NCI-H748 (cell line): ENCODE measurements at regions not wholly inside any gene's neighbourhood (a gene's known extent, or its start where the extent isn't known, plus 50 kb on each side); places are given as distances from the start of the nearest gene placed in this dataset.
"Not testable (repeated sequence)": the region's sequence is repeated elsewhere in the genome, so short reads cannot be mapped to it uniquely, and the experiment has no call there.

Experiments
- DNase-seq: peaks from one replicate; lab custom pipeline; 2025; ENCODE audit not compliant: unreplicated experiment; lab: John Stamatoyannopoulos, UW

DNA sequence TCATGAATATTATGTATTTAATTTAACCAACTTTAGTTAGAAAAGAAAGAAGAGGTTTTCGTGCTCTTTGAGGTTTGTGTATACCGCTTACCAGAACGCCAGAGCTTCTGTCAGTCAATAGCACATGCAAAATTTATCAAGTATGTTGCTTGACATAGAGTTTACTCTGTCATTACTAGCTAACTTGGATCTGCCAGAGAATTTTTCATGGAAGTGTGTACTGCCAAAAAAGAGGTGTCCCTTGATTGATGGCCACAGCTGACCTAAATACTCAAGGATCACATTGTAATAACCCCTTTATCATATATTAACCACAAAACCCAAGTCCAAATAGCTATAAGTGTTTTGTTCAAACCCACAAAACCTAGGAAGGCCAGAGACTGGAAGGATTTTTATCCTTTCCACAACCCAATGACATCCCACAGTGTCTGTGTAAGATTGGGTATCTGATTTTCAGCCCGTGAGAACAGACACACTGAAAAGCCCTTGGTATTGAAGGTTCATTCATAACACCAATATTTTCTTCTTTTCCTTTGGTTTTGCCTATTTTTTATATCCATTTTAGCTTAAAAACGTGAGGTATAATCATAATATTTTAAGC is 194.0 kb upstream of the EYA4 start:
- DNase-seq = no peak

DNA sequence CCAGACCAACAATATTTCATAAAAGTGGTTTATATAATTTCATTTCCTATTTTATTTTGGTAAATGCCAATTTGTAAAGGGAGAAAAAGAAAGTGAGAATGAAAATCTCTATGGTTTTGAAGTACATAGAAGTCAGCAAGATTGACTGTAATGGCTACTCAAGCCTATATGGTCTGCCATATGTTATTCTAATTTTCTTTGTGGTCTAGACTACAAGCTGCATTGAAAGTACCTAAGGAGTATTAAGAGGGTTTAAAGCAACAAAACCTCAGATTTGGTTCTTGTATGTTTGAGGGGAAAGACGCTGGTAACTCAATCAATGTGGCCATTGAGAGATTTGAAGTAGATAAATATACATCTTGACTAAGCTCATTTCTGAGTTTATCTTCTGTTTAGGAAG is 193.5 kb upstream of the EYA4 start:
- DNase-seq = no peak

DNA sequence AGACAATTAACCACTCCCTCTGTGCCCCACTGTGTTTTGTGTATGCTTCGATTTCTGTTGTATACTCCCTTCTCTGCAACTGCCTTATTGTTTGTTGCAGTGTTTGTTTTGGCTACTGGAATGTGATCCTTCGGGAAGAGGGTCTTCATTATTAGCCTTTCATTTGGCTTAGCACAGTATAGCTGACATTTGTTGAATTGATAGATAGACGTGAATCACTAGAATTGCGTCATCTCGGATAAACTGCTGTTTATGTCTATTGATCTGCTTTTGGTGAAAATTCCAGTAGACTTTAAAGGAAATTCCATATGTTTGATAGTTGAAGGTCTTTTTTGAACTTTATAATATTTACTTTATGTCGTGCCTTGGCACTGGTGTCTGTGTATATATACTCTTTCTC is 189.9 kb upstream of the EYA4 start:
- DNase-seq = peak; percentile 11

DNA sequence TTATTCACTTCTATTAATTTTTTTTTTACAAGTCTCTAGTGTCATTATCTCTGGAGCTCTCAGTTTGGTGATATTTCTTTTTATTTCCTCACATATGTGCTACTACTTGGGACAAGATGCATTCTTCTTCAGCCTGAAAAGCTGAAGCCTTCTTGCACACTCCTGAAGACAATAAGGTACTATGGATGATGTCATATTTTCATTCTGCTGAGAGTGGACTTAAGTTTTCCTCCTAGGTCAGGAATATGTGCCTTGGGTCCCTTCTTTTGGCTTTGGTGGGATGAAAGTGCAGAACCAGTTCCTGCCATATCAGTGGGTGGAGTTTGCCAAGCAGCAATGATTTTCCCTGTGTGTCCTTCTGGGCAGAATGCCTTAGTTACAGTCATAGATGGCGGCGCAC is 188.7 kb upstream of the EYA4 start:
- no peak for DNase-seq

DNA sequence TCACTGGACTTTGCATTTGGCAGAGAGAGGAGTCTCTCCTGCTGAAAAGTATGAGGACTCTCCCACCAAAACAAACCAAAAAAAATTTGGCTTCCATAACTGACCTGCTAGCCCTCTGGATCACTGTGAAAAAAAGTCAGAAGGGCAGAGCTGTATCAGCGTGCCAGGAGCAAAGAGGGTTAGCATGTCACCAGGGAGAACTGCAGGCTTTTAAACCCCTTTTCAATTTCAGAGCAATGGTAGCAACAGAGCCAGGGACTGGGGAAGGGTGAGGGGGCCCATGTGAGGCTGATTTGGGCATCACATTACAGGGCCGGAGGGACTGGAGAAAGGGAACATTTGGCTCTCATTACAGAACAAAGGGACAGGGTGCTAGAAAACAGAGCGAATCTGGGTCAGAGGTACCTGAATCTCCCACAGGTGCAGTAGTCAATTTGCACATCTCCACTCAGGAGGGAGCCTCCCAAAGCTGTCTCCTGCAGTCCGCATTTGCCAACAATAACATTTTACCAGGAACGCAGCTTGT is 185.7 kb upstream of the EYA4 start:
- DNase-seq = no peak

DNA sequence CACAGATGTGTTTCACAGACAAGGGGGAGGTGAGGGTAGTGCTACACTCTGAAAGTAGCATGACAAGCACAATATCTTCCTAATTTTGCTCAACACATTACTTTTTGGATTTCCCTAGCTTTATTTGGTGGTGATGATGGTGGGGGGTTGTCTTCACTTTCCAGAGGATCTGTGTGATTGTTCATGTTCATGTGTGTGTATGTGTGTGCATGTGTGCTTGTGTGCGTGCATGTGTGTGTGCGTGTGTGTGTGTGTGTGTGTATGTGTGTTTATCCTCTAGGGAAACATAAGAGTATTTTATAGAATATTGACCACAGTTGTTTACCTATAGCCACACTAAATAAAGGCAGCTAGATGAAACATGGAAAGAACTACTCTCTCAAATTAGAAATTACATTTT is 183.8 kb upstream of the EYA4 start:
- no peak for DNase-seq

DNA sequence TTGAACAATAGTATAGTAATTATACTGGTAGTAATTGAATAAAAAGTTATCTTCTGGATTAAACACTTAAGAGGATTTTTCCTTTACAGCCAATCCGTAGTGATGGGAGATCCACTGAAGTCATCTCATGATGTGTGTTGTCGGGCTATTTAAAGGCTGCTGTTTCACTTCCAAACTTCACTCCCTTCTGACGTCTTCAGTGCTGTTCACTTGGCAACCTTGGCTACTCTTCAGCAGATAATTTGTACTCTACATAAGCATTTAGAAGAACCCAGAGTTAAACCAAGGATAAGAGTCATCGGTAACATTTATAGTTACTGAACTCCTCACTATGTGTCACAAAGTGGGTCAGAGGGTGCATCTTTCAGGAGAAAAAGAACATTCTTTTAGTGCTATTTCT is 179.1 kb upstream of the EYA4 start:
- DNase-seq = no peak

DNA sequence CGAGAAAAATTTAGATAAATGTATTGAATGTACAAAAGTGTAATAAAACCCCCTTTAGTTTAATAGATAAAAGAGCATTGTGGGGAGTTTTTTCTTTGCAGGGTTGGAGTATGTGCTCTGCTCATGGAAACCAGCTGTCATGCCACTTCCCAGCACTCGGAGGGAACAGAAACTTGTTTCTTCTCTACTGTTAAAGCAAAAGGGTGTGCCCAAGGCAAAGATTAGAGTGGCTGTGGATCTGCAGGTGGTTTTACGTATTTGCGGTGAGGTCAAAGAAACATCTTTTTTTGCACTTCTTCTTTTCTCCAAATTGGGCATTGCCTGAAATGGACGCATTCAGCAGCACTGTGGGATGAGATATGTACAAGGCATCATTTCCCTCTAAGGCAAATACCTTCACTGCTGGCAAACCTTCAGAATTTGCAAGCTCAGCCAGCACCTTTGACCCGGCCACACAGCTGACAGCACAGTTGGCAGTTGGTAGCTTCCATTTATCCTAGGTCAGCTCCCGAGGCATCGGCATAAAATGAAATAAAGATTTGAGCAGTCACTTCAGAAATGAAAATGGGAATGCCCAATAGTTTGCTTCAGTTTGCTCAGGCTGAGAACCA is 178.4 kb upstream of the EYA4 start:
- DNase-seq = no peak

DNA sequence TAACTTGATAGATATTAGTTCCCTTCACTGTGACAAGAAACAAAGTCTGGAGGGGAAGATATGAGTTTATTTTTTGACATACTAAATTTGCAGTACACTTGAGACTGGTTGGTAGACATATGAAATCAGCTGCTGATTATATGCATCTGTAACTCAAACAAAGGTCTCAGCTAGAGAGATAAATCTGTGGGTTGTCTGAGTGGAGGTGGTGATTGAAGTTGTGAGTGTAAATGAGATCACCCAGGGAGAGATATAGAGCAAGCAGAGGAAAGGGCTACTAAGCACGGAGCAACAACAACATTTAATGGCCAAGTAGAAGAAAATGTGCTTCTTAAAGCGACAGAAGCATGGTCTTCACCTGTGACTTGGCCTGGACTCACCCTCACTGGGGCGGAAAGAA is 173.2 kb upstream of the EYA4 start:
- no peak for DNase-seq

DNA sequence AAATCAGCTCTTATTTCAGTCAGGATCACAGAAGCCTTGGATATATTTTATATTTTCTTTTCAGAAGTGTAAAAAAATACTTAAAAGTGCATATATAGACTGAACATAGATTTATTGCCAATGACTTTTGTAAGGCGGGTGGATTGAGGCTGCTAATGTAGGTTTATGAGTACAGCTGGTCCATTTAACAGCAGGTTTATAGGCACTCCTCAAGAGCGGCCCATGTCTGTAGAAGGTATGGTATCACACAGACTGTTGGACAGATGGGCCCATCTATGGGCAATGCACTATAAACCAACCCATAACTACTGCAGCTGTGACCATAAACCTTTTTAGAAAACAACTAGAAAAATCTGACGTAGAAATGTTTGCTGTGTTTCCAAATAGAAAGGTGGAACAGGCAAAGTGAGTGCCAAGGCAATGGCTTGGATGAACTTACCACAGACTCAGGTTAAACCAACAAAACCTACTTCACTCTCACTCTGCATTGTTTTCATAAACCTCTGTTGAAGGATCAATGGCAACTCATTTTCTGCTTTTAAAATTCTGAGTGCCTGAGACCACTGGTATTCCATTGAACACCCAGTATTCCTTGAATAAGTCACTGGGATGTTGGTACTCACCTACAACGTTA is 170.6 kb upstream of the EYA4 start:
- DNase-seq = no peak

DNA sequence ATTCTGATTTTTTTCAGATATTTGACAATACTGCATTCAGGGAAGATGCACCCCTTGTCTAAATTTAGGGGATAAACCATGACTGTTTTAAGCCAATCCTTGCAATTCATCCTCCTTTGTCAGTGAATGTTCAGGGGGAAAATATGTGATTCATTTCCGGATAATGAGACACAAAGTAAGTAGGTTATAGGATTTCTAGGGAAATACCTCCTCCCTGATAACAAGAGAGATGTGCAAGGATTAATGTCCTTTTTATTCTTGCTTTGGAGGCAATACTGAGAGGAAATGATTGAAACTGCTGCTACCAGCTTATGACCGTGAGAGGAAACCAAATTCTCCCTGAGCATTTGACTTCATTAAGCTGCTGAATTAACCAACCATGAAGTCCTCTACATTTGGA is 161.3 kb upstream of the EYA4 start:
- no peak for DNase-seq

DNA sequence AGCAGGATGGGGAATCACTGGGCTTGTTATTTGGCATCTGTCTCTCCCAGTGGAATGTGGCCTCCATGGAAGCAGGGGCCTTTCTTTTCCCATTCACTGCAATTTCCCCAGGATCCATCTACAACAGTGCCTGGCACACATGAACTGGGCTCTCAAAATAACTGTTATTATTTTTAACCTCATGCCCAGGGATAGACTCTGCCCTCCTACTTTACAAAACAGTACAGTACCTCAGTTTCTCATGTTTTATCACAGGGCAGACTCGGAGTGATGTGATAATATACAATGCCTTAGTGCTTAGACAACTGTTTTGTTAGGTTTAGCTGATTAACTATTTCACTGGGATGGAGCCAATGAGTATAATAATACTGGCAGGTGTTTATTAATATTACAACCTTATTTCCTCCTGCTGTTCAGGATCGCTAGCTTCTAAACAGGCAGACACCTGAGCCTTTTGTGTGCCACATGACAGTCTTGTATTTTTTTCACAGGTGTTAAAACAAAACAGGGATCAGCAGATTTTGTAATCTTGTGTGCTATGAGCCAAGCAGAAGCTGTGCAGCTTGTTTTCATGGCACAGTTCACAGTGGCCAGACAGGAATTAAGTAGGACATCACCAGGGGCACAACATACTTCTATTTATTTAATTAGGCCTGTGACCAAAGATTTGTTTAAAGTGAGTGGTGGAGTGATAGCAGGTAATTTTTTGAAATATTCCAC is 157.7 kb upstream of the EYA4 start:
- DNase-seq = peak; percentile 73

DNA sequence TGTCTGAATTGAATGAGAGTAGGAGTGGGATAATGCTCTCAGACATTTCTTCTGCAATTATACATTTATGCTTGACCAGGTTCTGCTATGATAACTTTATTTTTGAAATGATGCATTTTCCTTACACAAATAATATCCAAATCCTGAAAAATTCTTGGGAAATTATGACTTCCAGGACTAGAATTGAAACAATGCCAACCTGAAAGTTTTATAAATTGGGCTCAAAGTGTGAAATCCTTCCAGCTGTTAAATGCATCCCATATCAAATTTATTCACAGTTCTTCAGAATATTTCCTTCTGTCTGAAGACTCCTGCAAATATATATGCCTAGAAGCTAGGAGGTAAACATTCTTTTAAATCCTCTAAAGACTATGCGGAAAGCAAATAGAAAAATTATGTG is 155.7 kb upstream of the EYA4 start:
- no peak for DNase-seq

DNA sequence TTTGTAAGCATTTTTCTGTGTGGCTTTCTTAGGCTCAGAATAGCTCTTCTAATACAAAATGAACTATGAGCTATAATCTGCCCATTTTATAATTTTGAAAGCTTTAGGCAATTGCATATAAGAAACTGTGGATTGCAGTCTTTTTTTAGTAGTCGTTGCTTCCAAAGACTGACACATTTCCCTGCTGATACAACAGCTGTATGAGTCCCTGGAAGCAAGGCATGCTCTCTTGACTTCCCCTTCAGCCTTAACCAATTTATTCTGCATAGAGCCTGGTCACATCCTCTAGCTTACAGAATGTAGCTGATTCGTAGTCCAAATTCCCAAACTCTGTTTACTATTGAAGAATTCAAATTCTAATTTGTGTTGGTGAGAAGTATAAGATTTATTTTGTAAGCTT is 155.3 kb upstream of the EYA4 start:
- DNase-seq = no peak

DNA sequence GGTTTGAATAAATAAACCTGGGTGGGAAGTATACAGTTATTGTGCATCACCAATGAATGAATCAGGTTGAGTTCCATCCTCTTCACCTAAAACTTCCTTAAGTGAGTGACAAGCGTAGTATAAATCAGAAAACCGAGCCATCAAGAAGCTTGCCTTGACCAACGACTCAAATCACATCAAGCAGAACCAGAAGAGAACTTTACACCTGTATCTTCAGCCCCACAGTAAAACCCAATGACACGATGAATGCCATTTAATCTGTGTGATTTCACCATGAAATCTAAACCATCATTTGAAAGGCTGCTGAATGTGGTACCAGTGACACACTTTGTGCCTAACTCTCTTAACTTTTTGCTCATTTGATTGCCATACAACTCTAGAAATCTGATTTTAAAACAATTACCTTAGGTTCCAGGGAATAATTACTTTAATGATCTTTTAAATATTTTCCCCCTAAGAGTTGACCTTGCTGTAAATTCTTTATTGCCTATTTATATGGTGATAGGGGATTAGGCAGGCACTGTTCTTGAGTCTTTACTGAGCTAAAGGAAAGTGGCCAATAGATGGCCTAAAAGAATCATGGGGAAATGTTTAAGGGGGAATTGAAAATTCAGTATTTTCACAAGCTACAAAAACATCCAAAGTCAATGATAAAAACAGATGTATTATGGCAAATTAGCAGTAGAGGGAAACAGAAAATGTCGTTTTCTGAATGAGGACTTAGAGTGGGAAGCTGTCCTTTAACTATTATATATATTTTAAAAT is 152.0 kb upstream of the EYA4 start:
- DNase-seq = no peak

DNA sequence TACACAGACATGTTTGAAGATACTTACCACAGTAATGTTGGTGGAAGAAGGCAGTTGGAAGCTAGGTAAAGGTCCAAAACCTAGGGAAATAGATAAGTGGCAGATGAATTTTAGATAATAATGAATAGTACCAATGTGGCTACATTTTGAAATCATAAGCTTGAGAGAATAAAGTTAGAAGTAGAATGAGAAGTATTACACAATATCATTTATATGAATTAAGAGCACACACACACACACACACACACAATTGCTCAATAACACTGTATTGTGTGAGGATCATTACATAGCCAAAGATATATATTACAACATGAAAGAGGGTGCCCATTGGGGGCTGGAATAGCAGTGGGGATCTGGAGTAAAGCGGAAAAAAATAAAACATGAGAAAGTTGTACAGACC is 149.0 kb upstream of the EYA4 start:
- no peak for DNase-seq

DNA sequence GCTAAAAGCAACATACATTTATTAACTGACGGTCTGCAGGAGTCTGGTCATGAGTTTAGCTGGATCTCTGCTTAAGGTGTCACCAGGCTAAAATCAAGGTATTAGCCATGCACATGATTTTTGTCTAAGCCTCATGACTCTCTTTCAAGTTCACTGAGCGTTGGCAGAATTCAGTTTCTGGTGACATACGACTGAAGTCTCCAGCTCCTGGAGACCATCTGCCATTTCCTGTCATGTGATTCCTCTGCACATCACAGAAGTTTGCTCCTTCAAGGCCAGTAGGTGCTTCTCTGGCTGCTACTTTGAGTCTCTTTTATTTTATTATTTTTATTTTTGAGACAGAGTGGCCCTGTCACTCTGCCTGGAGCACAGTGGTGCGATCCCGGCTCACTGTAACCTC is 148.4 kb upstream of the EYA4 start:
- DNase-seq = no peak

DNA sequence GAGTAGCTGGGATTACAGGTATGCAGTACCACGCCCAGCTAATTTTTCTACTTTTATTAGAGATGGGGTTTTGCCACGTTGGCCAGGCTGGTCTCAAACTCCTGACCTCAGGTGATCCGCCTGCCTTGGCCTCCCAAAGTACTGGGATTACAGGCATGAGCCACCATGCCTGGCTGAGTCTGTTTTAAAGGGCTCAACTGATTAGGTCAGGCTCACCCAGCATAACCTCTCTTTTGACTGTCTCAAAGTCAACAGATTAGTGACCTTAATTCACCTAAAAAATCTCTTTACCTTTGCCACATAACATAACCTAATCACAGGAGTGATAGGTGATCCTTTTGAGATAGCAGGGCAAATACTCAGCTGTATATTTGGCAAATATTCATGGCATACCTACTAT is 147.9 kb upstream of the EYA4 start:
- not testable (repeated sequence) for DNase-seq

DNA sequence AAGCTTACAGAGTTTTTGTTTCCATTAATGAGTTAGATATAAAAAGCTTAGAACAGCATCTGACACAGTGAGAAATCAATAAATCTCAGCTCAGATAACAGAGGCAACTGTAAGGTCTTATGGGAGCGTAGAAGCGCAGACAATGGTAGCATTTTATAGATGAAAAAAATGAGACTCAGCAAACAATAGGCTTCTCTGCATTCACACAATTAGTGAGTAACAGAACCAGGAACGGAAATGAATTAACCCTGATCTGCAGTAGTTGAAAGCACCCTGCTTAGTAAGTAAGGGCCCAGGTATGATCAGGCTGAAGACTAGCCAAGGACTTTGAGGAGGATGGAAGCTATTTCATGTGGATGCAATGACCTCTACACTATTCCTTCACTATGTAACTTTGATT is 147.2 kb upstream of the EYA4 start:
- peak; percentile 81 for DNase-seq

DNA sequence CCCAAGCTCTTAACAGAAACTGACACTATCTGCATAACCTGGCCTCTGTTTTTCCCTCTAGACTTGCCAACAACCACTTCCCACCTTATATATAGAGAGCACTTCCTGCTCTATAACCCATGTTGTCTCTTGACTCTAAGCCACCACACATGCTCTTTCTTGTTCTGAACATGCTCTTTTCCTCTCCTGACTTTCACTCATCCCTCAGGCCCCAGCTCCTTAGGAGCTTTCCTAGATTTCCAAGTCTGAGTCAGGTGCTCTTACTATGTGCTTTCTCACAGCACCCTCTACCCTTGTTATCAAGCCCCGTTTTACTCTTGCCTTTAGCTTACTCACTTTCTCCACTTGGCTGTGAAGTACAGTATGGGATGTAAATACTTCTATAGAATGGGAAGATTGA is 143.9 kb upstream of the EYA4 start:
- no peak for DNase-seq

DNA sequence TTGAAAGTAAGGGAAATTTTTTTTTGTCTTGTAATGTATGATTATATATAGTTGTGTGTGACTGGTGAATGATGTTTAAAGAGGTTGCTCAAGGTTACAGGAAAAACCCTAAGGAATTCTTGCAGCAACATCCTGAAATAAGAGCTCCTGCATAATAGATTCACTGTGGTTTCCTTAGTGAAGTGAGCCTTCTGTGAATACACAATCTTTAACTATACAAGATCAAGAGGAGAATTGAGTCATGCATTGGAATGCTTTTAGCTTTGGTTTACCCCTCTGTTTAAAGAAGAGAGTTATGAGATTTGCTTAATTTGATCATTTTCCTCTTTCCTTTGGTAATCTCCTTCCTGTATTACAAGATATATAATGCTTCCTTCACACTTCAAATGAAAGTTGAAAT is 141.6 kb upstream of the EYA4 start:
- DNase-seq = no peak
